Calu3 (cell line): ENCODE measurements at regions not wholly inside any gene's neighbourhood (a gene's known extent, or its start where the extent isn't known, plus 50 kb on each side); places are given as distances from the start of the nearest gene placed in this dataset.

ENCODE experiments used
- BruUV-seq: library from RNA; stranded (reverse); fragments of 400-500 nt; replicated peaks from 2 replicates; lab custom pipeline; 2021; lab: Mats Ljungman, UMichigan
- CTCF ChIA-PET: fragments of 300-600 bp; sonication (Branson Sonifier 250); formaldehyde crosslinking; loops from one replicate; lab custom pipeline; 2022; ENCODE audit warnings: antibody characterized with exemption; lab: Charles Lee
- DNase-seq: peaks from one replicate; pipeline ENCODE4 v3.0.0; 2022
- H3K27ac Mint-ChIP-seq: one replicate; pipeline ENCODE4 v1.8.0; 2022; ENCODE audit warnings: mixed read lengths; ENCODE audit not compliant: unreplicated experiment
- H3K27me3 Mint-ChIP-seq: one replicate; pipeline ENCODE4 v1.8.0; 2022; ENCODE audit warnings: mixed read lengths; ENCODE audit not compliant: unreplicated experiment
- H3K36me3 Mint-ChIP-seq: one replicate; pipeline ENCODE4 v1.8.0; 2022; ENCODE audit warnings: mild to moderate bottlenecking, moderate library complexity, mixed read lengths; ENCODE audit not compliant: insufficient read depth, unreplicated experiment
- H3K4me1 Mint-ChIP-seq: one replicate; pipeline ENCODE4 v1.8.0; 2022; ENCODE audit warnings: mild to moderate bottlenecking, low read depth, mixed read lengths; ENCODE audit not compliant: unreplicated experiment
- H3K4me3 Mint-ChIP-seq: one replicate; pipeline ENCODE4 v1.8.0; 2022; ENCODE audit warnings: mild to moderate bottlenecking, low read depth, moderate library complexity, mixed read lengths; ENCODE audit not compliant: unreplicated experiment
- H3K9me3 Mint-ChIP-seq: one replicate; pipeline ENCODE4 v1.8.0; 2022; ENCODE audit warnings: low read depth, mixed read lengths; ENCODE audit not compliant: unreplicated experiment
- intact Hi-C: fragments of 100-400 bp; cut with micrococcal nuclease; formaldehyde crosslinking; loops from one replicate; pipeline ENCODE4 v1.10.0; 2022; ENCODE audit not compliant: unreplicated experiment
- TF ChIP-seq, protein P1 (sequence below): fragments of 200-600 bp; IDR thresholded peaks from one replicate; pipeline ENCODE4 v1.8.0; 2022; ENCODE audit warnings: antibody characterized with exemption; ENCODE audit not compliant: unreplicated experiment

GRCh38 chr1:105891308-105891707, 1165.2 kb upstream of the PRMT6 start:
- TF ChIP-seq, protein P1, sequence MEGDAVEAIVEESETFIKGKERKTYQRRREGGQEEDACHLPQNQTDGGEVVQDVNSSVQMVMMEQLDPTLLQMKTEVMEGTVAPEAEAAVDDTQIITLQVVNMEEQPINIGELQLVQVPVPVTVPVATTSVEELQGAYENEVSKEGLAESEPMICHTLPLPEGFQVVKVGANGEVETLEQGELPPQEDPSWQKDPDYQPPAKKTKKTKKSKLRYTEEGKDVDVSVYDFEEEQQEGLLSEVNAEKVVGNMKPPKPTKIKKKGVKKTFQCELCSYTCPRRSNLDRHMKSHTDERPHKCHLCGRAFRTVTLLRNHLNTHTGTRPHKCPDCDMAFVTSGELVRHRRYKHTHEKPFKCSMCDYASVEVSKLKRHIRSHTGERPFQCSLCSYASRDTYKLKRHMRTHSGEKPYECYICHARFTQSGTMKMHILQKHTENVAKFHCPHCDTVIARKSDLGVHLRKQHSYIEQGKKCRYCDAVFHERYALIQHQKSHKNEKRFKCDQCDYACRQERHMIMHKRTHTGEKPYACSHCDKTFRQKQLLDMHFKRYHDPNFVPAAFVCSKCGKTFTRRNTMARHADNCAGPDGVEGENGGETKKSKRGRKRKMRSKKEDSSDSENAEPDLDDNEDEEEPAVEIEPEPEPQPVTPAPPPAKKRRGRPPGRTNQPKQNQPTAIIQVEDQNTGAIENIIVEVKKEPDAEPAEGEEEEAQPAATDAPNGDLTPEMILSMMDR: no peak
- intact Hi-C loops: no loop called here
- DNase-seq: no peak
- BruUV-seq: no TSS peak
- Mint-ChIP-seq H3K4me3 (no peak overlapping the region), H3K27ac (no peak overlapping the region), H3K27me3 (no peaks in the 10 kb centered on the region), H3K9me3 (peaks cover 9% of the 10 kb centered on the region), H3K4me1 (no peaks in the 10 kb centered on the region), H3K36me3 (no peaks in the 10 kb centered on the region)
- CTCF ChIA-PET: no interaction called here

DNA sequence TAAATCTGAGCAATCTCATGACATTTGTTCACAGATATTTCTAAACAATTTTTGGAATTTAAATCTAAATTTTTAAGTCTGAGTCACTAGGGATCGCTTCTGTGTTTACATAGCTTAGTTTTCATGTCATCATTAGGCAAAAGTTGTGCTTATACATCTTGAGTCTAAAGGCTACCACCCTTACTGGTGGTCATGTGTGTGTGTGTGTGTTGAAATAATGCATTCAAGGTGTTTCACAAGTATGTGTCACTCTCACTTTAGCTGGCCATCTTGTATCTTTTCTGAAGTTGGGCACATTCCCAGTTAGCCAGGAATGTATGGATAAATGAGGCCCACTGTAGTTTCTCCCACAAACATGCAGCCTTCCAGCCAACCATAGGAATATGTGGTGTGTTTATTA, 1162.5 kb upstream of the PRMT6 start:
- TF ChIP-seq, protein P1: no peak
- H3K27ac Mint-ChIP-seq: no peak overlapping the region
- no peak for DNase-seq
- intact Hi-C loops: no loop called here
- H3K36me3 Mint-ChIP-seq: no peaks in the 10 kb centered on the region
- H3K9me3 Mint-ChIP-seq: peaks cover 7% of the 10 kb centered on the region
- H3K4me3 Mint-ChIP-seq: no peak overlapping the region
- BruUV-seq: no TSS peak
- H3K27me3 Mint-ChIP-seq: no peaks in the 10 kb centered on the region
- CTCF ChIA-PET: no interaction called here
- H3K4me1 Mint-ChIP-seq: no peaks in the 10 kb centered on the region

DNA sequence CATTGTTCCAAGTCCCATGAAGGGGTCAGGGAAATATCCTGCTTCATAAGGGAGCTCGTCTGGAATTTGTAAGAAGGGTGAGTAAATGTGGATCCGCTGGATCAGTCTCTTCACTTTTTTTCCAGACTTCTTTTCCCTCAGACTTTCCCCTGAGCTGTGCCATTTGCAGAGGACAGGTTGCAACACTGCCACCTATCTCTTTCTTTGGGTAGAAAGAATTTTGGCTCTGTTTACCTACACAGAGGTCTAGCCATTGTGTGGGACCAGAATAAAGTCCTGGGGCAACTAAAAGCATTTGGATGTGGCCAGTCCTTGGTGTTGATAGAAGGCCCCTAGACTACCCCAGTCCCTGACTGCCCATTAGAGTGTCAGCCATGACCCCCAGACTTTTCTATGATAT, 1146.7 kb upstream of the PRMT6 start:
- H3K4me3 Mint-ChIP-seq: no peak overlapping the region
- CTCF ChIA-PET: no interaction called here
- no peaks in the 10 kb centered on the region for H3K27me3 Mint-ChIP-seq
- no peaks in the 10 kb centered on the region for H3K36me3 Mint-ChIP-seq
- TF ChIP-seq, protein P1: no peak
- no peaks in the 10 kb centered on the region for H3K4me1 Mint-ChIP-seq
- no peak for DNase-seq
- BruUV-seq: no TSS peak
- intact Hi-C loops: no loop called here
- H3K27ac Mint-ChIP-seq: no peak overlapping the region
- H3K9me3 Mint-ChIP-seq: peaks cover 4% of the 10 kb centered on the region

DNA sequence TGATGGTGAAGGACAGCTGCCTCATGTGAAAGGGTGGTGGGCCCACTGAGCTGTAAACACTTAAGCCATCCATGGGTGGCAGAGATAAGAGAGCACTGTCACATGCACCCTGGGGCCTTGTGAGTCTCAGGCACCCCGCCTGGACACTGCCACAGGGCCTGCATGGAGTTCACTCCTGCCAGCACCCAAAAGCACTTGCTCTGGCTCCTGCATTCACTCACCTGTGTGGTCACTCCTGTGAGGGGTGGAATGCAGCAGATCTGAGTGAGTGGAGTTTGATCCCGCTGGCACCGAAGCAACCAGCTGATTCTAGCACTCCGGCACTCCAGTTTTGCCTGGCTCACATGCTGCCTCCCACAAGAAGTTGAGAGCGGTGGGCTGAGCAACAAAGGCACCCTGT, 1142.1 kb upstream of the PRMT6 start:
- H3K9me3 Mint-ChIP-seq: peaks cover 13% of the 10 kb centered on the region
- H3K4me3 Mint-ChIP-seq: no peak overlapping the region
- H3K36me3 Mint-ChIP-seq: no peaks in the 10 kb centered on the region
- no peaks in the 10 kb centered on the region for H3K4me1 Mint-ChIP-seq
- no peak for DNase-seq
- TF ChIP-seq, protein P1: no peak
- no peaks in the 10 kb centered on the region for H3K27me3 Mint-ChIP-seq
- no TSS peak for BruUV-seq
- CTCF ChIA-PET: no interaction called here
- intact Hi-C loops: no loop called here
- H3K27ac Mint-ChIP-seq: no peak overlapping the region
